H9 (cell line): ENCODE measurements at regions not wholly inside any gene's neighbourhood (a gene's known extent, or its start where the extent isn't known, plus 50 kb on each side); places are given as distances from the start of the nearest gene placed in this dataset.

Experiments used
- DNase-seq: peaks from one replicate; pipeline ENCODE4 v3.0.0-alpha.2; 2017
- H2AFZ ChIP-seq: one replicate; pipeline ENCODE4 v1.6.1; 2013; ENCODE audit warnings: mild to moderate bottlenecking, low read length, control low read depth, moderate library complexity
- H2AK5ac ChIP-seq: 2 replicates; pipeline ENCODE4 v1.6.1; 2013; ENCODE audit warnings: low read length, control low read depth, mixed read lengths; ENCODE audit not compliant: insufficient read length
- H2BK120ac ChIP-seq: one replicate; pipeline ENCODE4 v1.6.1; 2013; ENCODE audit warnings: low read depth, mild to moderate bottlenecking, low read length, control low read depth, inconsistent platforms; ENCODE audit not compliant: poor library complexity, severe bottlenecking
- H2BK12ac ChIP-seq: 2 replicates; pipeline ENCODE4 v1.6.1; 2013; ENCODE audit warnings: low read length, control low read depth, mixed read lengths, low read depth; ENCODE audit not compliant: insufficient read length
- H2BK15ac ChIP-seq: 2 replicates; pipeline ENCODE4 v1.6.1; 2013; ENCODE audit warnings: low read depth, low read length, control low read depth
- H2BK20ac ChIP-seq: one replicate; pipeline ENCODE4 v1.6.1; 2013; ENCODE audit warnings: low read depth, mild to moderate bottlenecking, low read length, control low read depth, inconsistent platforms; ENCODE audit not compliant: poor library complexity, severe bottlenecking
- H2BK5ac ChIP-seq: 2 replicates; pipeline ENCODE4 v1.6.1; 2013; ENCODE audit warnings: low read length, control low read depth, mixed read lengths; ENCODE audit not compliant: insufficient read length
- H3K14ac ChIP-seq: 2 replicates; pipeline ENCODE4 v1.6.1; 2013; ENCODE audit warnings: low read length, control low read depth; ENCODE audit not compliant: insufficient read depth
- H3K18ac ChIP-seq: 2 replicates; pipeline ENCODE4 v1.6.1; 2013; ENCODE audit warnings: low read depth, mild to moderate bottlenecking, mixed read lengths, low read length, control low read depth; ENCODE audit not compliant: insufficient read length
- H3K23ac ChIP-seq: 2 replicates; pipeline ENCODE4 v1.6.1; 2013; ENCODE audit warnings: low read length, control low read depth, mixed read lengths, low read depth; ENCODE audit not compliant: insufficient read length
- H3K23me2 ChIP-seq: 2 replicates; pipeline ENCODE4 v1.6.1; 2013; ENCODE audit warnings: low read depth, mild to moderate bottlenecking, mixed read lengths, low read length, control low read depth; ENCODE audit not compliant: insufficient read length, poor library complexity, severe bottlenecking
- H3K27ac ChIP-seq: 2 replicates; pipeline ENCODE4 v1.5.1; 2013; ENCODE audit warnings: low read length, control low read depth, mixed read lengths, low read depth; ENCODE audit not compliant: insufficient read length
- H3K27me3 ChIP-seq: 2 replicates; pipeline ENCODE4 v1.6.1; 2013; ENCODE audit warnings: low read length, control low read depth, inconsistent platforms; ENCODE audit not compliant: insufficient read depth
- H3K4ac ChIP-seq: 2 replicates; pipeline ENCODE4 v1.6.1; 2013; ENCODE audit warnings: low read depth, mild to moderate bottlenecking, control low read depth, inconsistent platforms, low read length, moderate library complexity
- H3K4me1 ChIP-seq: 2 replicates; pipeline ENCODE4 v1.6.1; 2013; ENCODE audit warnings: low read length, control low read depth, inconsistent platforms; ENCODE audit not compliant: insufficient read depth
- H3K4me2 ChIP-seq: 2 replicates; pipeline ENCODE4 v1.6.1; 2013; ENCODE audit warnings: low read length, control low read depth, mixed read lengths; ENCODE audit not compliant: insufficient read length, insufficient read depth
- H3K56ac ChIP-seq: 2 replicates; pipeline ENCODE4 v1.6.1; 2013; ENCODE audit warnings: low read depth, mild to moderate bottlenecking, mixed read lengths, low read length, control low read depth; ENCODE audit not compliant: insufficient read length
- H3K79me1 ChIP-seq: 2 replicates; pipeline ENCODE4 v1.6.1; 2013; ENCODE audit warnings: low read depth, mild to moderate bottlenecking, moderate library complexity, low read length, control low read depth, inconsistent platforms; ENCODE audit not compliant: insufficient read depth, poor library complexity, severe bottlenecking
- H3K79me2 ChIP-seq: 2 replicates; pipeline ENCODE4 v1.6.1; 2013; ENCODE audit warnings: low read length, control low read depth, inconsistent platforms; ENCODE audit not compliant: insufficient read depth
- H3K9ac ChIP-seq: 2 replicates; pipeline ENCODE4 v1.6.1; 2013; ENCODE audit warnings: low read length, control low read depth, mixed read lengths; ENCODE audit not compliant: insufficient read length; ENCODE audit errors: extremely low read depth
- H3K9me3 ChIP-seq: one replicate; pipeline ENCODE4 v1.6.1; 2013; ENCODE audit warnings: low read depth, low read length, inconsistent platforms; ENCODE audit not compliant: control insufficient read depth
- H3T11ph ChIP-seq: one replicate; pipeline ENCODE4 v1.6.1; 2013; ENCODE audit warnings: mild to moderate bottlenecking, low read length, control low read depth, inconsistent platforms
- H4K20me1 ChIP-seq: one replicate; pipeline ENCODE4 v1.6.1; 2013; ENCODE audit not compliant: control insufficient read depth, insufficient read length, insufficient read depth
- H4K5ac ChIP-seq: 2 replicates; pipeline ENCODE4 v1.6.1; 2013; ENCODE audit warnings: low read depth, mild to moderate bottlenecking, mixed read lengths, low read length, control low read depth; ENCODE audit not compliant: insufficient read length
- H4K8ac ChIP-seq: replicated peaks from 2 replicates; pipeline ENCODE4 v1.6.1; 2013; ENCODE audit warnings: low read length, control low read depth, mixed read lengths, low read depth; ENCODE audit not compliant: insufficient read length
- H4K91ac ChIP-seq: 2 replicates; pipeline ENCODE4 v1.6.1; 2013; ENCODE audit warnings: low read depth, mild to moderate bottlenecking, moderate library complexity, mixed read lengths, low read length, control low read depth; ENCODE audit not compliant: insufficient read length
- H3K27ac Mint-ChIP-seq, 3 experiments: 2 replicates in 2 of 3; 3 replicates in 1 of 3; pipeline ENCODE4 v1.8.0; 2020 to 2021; ENCODE audit warnings: mixed read lengths in 3 of 3, mild to moderate bottlenecking in 1 of 3, moderate library complexity in 1 of 3
- H3K27me3 Mint-ChIP-seq: 2 replicates; pipeline ENCODE4 v1.8.0; 2021; ENCODE audit warnings: low read depth, mild to moderate bottlenecking, moderate library complexity, mixed read lengths
- H3K36me3 Mint-ChIP-seq, 3 experiments: 2 replicates in 2 of 3; 3 replicates in 1 of 3; pipeline ENCODE4 v1.8.0; 2020 to 2021; ENCODE audit warnings: low read depth in 3 of 3, mixed read lengths in 3 of 3; ENCODE audit not compliant: insufficient read depth in 1 of 3
- H3K4me1 Mint-ChIP-seq, 2 experiments: 2 replicates each; pipeline ENCODE4 v1.8.0; 2020; ENCODE audit warnings: mixed read lengths in 2 of 2
- H3K4me3 Mint-ChIP-seq, 2 experiments: 2 replicates in 1 of 2; 3 replicates in 1 of 2; pipeline ENCODE4 v1.8.0; 2020 to 2021; ENCODE audit warnings: mild to moderate bottlenecking in 2 of 2, mixed read lengths in 2 of 2, moderate library complexity in 1 of 2
- H3K9me3 Mint-ChIP-seq, 2 experiments: 2 replicates in 1 of 2; 3 replicates in 1 of 2; pipeline ENCODE4 v1.8.0; 2020; ENCODE audit warnings: mild to moderate bottlenecking in 2 of 2, mixed read lengths in 2 of 2, moderate library complexity in 1 of 2
- WGBS: extraction: QIAGEN DNeasy Blood & Tissue Kit; methylation state at CpG from one replicate; pipeline ENCODE4 v1.1.7; 2013; ENCODE audit warnings: missing lambda C conversion rate, low lambda C conversion rate, mixed read lengths; ENCODE audit not compliant: insufficient read length; ENCODE audit errors: extremely low coverage; 5-methylcytosine and 5-hydroxymethylcytosine counted together
- TF ChIP-seq, protein P1 (sequence below): fragments of 200-600 bp; sonication (generic); conservative IDR thresholded peaks from 3 replicates; pipeline ENCODE4 v1.8.0; 2021; ENCODE audit warnings: antibody characterized with exemption, mild to moderate bottlenecking

DNA sequence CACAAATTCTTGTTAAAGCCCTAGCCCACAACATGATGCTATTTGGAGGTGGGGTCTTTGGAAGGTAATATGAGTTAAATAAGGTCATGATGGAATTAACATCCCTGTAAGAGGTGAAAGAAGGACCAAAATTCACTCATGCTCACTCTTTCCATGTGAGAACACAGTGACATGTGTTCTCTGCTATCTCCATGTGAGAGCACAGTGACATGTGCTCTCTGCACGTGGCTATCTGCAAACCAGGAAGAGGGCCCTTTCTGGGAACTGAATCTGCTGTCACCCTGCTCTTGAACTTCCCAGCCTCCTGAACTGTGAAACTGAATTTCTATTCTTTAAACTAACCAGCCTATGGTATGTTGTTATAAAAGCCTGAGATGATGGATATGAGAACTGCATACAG is 1159.4 kb upstream of the ADGRB3 start:
- no peak overlapping the region for H4K91ac ChIP-seq
- H3K14ac ChIP-seq: no peak overlapping the region
- no peaks in the 10 kb centered on the region for H3K9me3 ChIP-seq
- H3K9ac ChIP-seq: no peak overlapping the region
- no CpG with 5 or more reads among the region's 1 CpG for WGBS
- Mint-ChIP-seq H3K27me3 (no peaks in the 10 kb centered on the region), H3K4me1 (no peaks in the 10 kb centered on the region), H3K4me3 (no peak overlapping the region), H3K36me3 (peaks cover 0 to 5% (median 0%) of the 10 kb centered on the region in 3 experiments; a peak in 1 of 7 replicates), H3K9me3 (peaks cover 4 to 6% of the 10 kb centered on the region in 2 experiments; a peak in 2 of 5 replicates), H3K27ac (no peak overlapping the region)
- H3T11ph ChIP-seq: no peak overlapping the region
- no peak overlapping the region for H3K4me2 ChIP-seq
- H3K4ac ChIP-seq: no peak overlapping the region
- H2BK15ac ChIP-seq: no peak overlapping the region
- no peak overlapping the region for H3K18ac ChIP-seq
- no peak overlapping the region for H4K5ac ChIP-seq
- no peak overlapping the region for H2BK5ac ChIP-seq
- no peak overlapping the region for H2AK5ac ChIP-seq
- no peaks in the 10 kb centered on the region for H3K79me2 ChIP-seq
- no peak overlapping the region for H2BK120ac ChIP-seq
- H3K23ac ChIP-seq: no peak overlapping the region
- TF ChIP-seq, protein P1, sequence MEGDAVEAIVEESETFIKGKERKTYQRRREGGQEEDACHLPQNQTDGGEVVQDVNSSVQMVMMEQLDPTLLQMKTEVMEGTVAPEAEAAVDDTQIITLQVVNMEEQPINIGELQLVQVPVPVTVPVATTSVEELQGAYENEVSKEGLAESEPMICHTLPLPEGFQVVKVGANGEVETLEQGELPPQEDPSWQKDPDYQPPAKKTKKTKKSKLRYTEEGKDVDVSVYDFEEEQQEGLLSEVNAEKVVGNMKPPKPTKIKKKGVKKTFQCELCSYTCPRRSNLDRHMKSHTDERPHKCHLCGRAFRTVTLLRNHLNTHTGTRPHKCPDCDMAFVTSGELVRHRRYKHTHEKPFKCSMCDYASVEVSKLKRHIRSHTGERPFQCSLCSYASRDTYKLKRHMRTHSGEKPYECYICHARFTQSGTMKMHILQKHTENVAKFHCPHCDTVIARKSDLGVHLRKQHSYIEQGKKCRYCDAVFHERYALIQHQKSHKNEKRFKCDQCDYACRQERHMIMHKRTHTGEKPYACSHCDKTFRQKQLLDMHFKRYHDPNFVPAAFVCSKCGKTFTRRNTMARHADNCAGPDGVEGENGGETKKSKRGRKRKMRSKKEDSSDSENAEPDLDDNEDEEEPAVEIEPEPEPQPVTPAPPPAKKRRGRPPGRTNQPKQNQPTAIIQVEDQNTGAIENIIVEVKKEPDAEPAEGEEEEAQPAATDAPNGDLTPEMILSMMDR: no peak
- no peak overlapping the region for H3K27ac ChIP-seq
- H2BK12ac ChIP-seq: no peak overlapping the region
- no peaks in the 10 kb centered on the region for H3K4me1 ChIP-seq
- H3K56ac ChIP-seq: no peak overlapping the region
- no peaks in the 10 kb centered on the region for H4K20me1 ChIP-seq
- no peaks in the 10 kb centered on the region for H3K79me1 ChIP-seq
- H2BK20ac ChIP-seq: no peak overlapping the region
- H3K27me3 ChIP-seq: no peaks in the 10 kb centered on the region
- H4K8ac ChIP-seq: no peak overlapping the region
- no peaks in the 10 kb centered on the region for H3K23me2 ChIP-seq
- no peak for DNase-seq
- H2AFZ ChIP-seq: no peak overlapping the region
